Daoy (cell line): ENCODE measurements at regions not wholly inside any gene's neighbourhood (a gene's known extent, or its start where the extent isn't known, plus 50 kb on each side); places are given as distances from the start of the nearest gene placed in this dataset.

Experiments used
- DNase-seq: peaks from one replicate; pipeline ENCODE4 v3.0.0-alpha.2; 2015; ENCODE audit warnings: low read depth

GRCh38 chr2:42874949-42875801, 82.8 kb upstream of the HAAO start:
- DNase-seq: no peak

GRCh38 chr2:42872721-42873120, 80.3 kb upstream of the HAAO start:
- no peak for DNase-seq

GRCh38 chr2:42871372-42871771, 79.0 kb upstream of the HAAO start:
- no peak for DNase-seq

GRCh38 chr2:42868874-42869273, 76.5 kb upstream of the HAAO start:
- no peak for DNase-seq

GRCh38 chr2:42868096-42868495, 75.7 kb upstream of the HAAO start:
- no peak for DNase-seq

GRCh38 chr2:42867093-42868065, 75.0 kb upstream of the HAAO start:
- no peak for DNase-seq

GRCh38 chr2:42865884-42866881, 73.8 kb upstream of the HAAO start:
- no peak for DNase-seq

- no peak for DNase-seq
These were observed 72.4 kb upstream of the HAAO start for GRCh38 chr2:42864641-42865280.

- no peak for DNase-seq
These were observed 71.8 kb upstream of the HAAO start for GRCh38 chr2:42864222-42864621.

- no peak for DNase-seq
These were observed 71.4 kb upstream of the HAAO start for GRCh38 chr2:42863751-42864150.

- no peak for DNase-seq
These were observed 70.9 kb upstream of the HAAO start for GRCh38 chr2:42863320-42863719.

- DNase-seq: no peak
These were observed 70.3 kb upstream of the HAAO start for GRCh38 chr2:42862669-42863185.

- DNase-seq: no peak
These were observed 68.9 kb upstream of the HAAO start for GRCh38 chr2:42861321-42861720.

- no peak for DNase-seq
These were observed 68.1 kb upstream of the HAAO start for GRCh38 chr2:42860319-42861094.

- DNase-seq: no peak
These were observed 67.4 kb upstream of the HAAO start for GRCh38 chr2:42859791-42860190.

- DNase-seq: peak; percentile 65
These were observed 66.7 kb upstream of the HAAO start for GRCh38 chr2:42859006-42859552.

GRCh38 chr2:42858140-42859005, 66.0 kb upstream of the HAAO start:
- DNase-seq: no peak

GRCh38 chr2:42856891-42857632, 64.7 kb upstream of the HAAO start:
- DNase-seq: no peak
